NT2/D1 (cell line): ENCODE measurements at regions not wholly inside any gene's neighbourhood (a gene's known extent, or its start where the extent isn't known, plus 50 kb on each side); places are given as distances from the start of the nearest gene placed in this dataset.

ENCODE experiments used
- YY1 ChIP-seq: IDR thresholded peaks from 2 replicates; pipeline ENCODE4 v1.6.1; 2011; ENCODE audit not compliant: insufficient read length, insufficient read depth
- ZNF274 ChIP-seq: IDR thresholded peaks from 2 replicates; pipeline ENCODE4 v1.6.1; 2011; ENCODE audit warnings: mild to moderate bottlenecking, low read depth, low read length

DNA sequence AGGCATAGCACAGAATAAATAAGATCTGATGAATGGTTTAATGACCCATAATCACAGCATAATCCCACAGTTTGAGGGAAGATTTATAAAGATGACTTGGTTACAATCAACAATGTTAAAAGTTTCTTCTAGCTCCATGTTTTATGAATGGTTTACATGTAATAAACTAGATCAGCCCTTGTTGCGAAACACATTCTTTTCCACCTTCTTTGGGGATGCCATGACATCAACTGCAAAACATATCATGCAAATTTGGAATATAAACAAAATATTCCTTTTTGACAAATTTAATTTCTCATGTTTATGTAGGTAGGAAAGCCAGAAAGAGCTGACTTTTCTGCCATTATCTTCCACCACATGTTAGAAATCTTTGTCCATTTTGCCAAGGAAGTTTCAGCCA, 979.5 kb downstream of the MAT2B start:
- TF ChIP-seq YY1 (no peak), ZNF274 (no peak)
